DND-41 (cell line): ENCODE measurements at regions not wholly inside any gene's neighbourhood (a gene's known extent, or its start where the extent isn't known, plus 50 kb on each side); places are given as distances from the start of the nearest gene placed in this dataset.

Experiments
- ATAC-seq: fragments of 200-7000 bp; cut with Tn5 transposase; 3 replicates; pipeline ENCODE4 v1.9.1; 2021; ENCODE audit warnings: low read depth; ENCODE audit not compliant: insufficient read depth
- DNase-seq: peaks from one replicate; pipeline ENCODE4 v3.0.0-alpha.2; 2020
- H2AFZ ChIP-seq: 2 replicates; pipeline ENCODE4 v1.6.0; 2012; ENCODE audit warnings: low read depth, low read length
- H3K27ac ChIP-seq: 2 replicates; pipeline ENCODE4 v1.5.1; 2012; ENCODE audit warnings: low read length, inconsistent platforms
- H3K27me3 ChIP-seq: fragments of 200-600 bp; sonication (generic); 2 replicates; pipeline ENCODE4 v1.6.0; 2012; ENCODE audit warnings: low read length, mild to moderate bottlenecking, inconsistent platforms; ENCODE audit not compliant: insufficient read depth, poor library complexity
- H3K36me3 ChIP-seq: 2 replicates; pipeline ENCODE4 v1.5.1; 2012; ENCODE audit warnings: low read length, inconsistent platforms; ENCODE audit not compliant: insufficient read depth
- H3K4me1 ChIP-seq: 2 replicates; pipeline ENCODE4 v1.5.1; 2012; ENCODE audit warnings: mild to moderate bottlenecking, low read length; ENCODE audit not compliant: insufficient read depth
- H3K4me2 ChIP-seq: 2 replicates; pipeline ENCODE4 v1.6.0; 2012; ENCODE audit warnings: mild to moderate bottlenecking, moderate library complexity, low read length, inconsistent platforms; ENCODE audit not compliant: insufficient read depth
- H3K4me3 ChIP-seq, 2 experiments: fragments of 200-600 bp in 1 of 2; shearing (Covaris generic) in 1 of 2; 2 replicates each; pipeline ENCODE4 v1.5.1; 2012 to 2016; ENCODE audit warnings: inconsistent platforms in 2 of 2, low read length in 2 of 2, mild to moderate bottlenecking in 2 of 2, low read depth in 1 of 2, moderate library complexity in 1 of 2
- H3K79me2 ChIP-seq: 2 replicates; pipeline ENCODE4 v1.6.0; 2012; ENCODE audit warnings: low read length, inconsistent platforms; ENCODE audit not compliant: insufficient read depth
- H3K9ac ChIP-seq: 2 replicates; pipeline ENCODE4 v1.6.0; 2012; ENCODE audit warnings: low read depth, mild to moderate bottlenecking, inconsistent platforms, low read length, moderate library complexity
- H3K9me3 ChIP-seq: 2 replicates; pipeline ENCODE4 v1.5.1; 2012; ENCODE audit warnings: low read length, moderate library complexity, mild to moderate bottlenecking, inconsistent platforms; ENCODE audit not compliant: insufficient read depth, severe bottlenecking
- H4K20me1 ChIP-seq: 2 replicates; pipeline ENCODE4 v1.6.0; 2012; ENCODE audit warnings: low read length; ENCODE audit not compliant: insufficient read depth
- EZH2 ChIP-seq: IDR thresholded peaks from 3 replicates; pipeline ENCODE4 v1.6.1; 2012; ENCODE audit warnings: borderline replicate concordance, low read depth, mild to moderate bottlenecking, moderate library complexity, low read length, inconsistent platforms; ENCODE audit not compliant: severe bottlenecking
- TF ChIP-seq, protein P1 (sequence below): IDR thresholded peaks from 2 replicates; pipeline ENCODE4 v1.5.1; 2012; ENCODE audit warnings: borderline replicate concordance, low read length, moderate library complexity, mild to moderate bottlenecking; ENCODE audit not compliant: poor library complexity, severe bottlenecking; ENCODE audit errors: extremely low read depth

DNA sequence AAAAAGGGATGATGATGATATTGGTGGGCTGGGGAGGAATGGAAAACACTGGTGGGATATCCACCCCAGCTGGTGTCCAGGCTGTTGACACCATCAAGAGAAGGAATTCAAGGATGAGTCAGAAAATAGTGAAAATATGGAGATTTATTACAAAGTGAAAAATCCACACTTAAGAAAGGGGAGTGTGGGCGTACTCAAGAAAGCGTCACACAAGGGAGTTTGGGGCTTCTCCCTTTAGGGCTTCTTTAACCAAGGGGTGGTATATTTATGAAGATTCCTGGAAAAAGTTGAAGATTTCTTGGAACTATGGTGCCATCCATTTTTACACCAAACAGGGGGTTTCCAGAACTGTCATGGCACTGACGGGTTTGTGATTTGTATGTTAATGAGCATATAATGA is 63.1 kb upstream of the ARID2 start:
- Histone ChIP-seq H2AFZ (no peak overlapping the region), H3K9me3 (no peaks in the 10 kb centered on the region), H4K20me1 (no peaks in the 10 kb centered on the region), H3K27ac (peak overlapping the region; percentile 15; the same call in 1 of the 2 replicates), H3K9ac (no peak overlapping the region), H3K79me2 (no peaks in the 10 kb centered on the region), H3K4me3 (no peak overlapping the region), H3K27me3 (no peaks in the 10 kb centered on the region), H3K4me1 (peaks cover 73% of the 10 kb centered on the region), H3K36me3 (no peaks in the 10 kb centered on the region), H3K4me2 (no peak overlapping the region)
- DNase-seq (no peak), ATAC-seq (no peak)
- no peak for TF ChIP-seq EZH2
- TF ChIP-seq, protein P1, sequence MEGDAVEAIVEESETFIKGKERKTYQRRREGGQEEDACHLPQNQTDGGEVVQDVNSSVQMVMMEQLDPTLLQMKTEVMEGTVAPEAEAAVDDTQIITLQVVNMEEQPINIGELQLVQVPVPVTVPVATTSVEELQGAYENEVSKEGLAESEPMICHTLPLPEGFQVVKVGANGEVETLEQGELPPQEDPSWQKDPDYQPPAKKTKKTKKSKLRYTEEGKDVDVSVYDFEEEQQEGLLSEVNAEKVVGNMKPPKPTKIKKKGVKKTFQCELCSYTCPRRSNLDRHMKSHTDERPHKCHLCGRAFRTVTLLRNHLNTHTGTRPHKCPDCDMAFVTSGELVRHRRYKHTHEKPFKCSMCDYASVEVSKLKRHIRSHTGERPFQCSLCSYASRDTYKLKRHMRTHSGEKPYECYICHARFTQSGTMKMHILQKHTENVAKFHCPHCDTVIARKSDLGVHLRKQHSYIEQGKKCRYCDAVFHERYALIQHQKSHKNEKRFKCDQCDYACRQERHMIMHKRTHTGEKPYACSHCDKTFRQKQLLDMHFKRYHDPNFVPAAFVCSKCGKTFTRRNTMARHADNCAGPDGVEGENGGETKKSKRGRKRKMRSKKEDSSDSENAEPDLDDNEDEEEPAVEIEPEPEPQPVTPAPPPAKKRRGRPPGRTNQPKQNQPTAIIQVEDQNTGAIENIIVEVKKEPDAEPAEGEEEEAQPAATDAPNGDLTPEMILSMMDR = no peak

DNA sequence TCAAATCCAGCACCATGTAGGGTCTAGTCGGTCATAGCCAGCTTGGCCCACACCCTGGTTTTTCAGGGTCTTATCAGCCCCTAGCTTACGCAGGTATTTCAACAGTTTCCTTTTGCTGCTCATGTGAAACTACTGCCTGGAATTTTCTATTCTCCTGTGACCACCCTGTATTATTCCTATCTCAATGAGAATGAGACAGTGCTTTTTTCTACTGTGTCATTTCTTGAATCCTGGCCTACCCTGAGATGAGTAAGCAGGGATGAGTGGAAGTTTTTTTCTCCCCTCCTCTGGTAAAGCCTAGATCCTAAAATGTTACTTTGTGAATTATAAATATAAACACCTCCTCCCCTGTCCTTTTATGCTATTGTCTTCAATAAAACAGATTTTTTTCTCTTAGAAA is 62.7 kb upstream of the ARID2 start:
- Histone ChIP-seq H3K27ac (peak overlapping the region; percentile 15; the same call in 1 of the 2 replicates), H3K27me3 (no peaks in the 10 kb centered on the region), H4K20me1 (no peaks in the 10 kb centered on the region), H3K79me2 (no peaks in the 10 kb centered on the region), H3K9ac (no peak overlapping the region), H3K36me3 (no peaks in the 10 kb centered on the region), H3K4me3 (no peak overlapping the region), H3K9me3 (no peaks in the 10 kb centered on the region), H3K4me2 (no peak overlapping the region), H3K4me1 (peaks cover 73% of the 10 kb centered on the region), H2AFZ (no peak overlapping the region)
- TF ChIP-seq, protein P1 = no peak
- TF ChIP-seq EZH2 = no peak
- ATAC-seq (no peak), DNase-seq (no peak)

DNA sequence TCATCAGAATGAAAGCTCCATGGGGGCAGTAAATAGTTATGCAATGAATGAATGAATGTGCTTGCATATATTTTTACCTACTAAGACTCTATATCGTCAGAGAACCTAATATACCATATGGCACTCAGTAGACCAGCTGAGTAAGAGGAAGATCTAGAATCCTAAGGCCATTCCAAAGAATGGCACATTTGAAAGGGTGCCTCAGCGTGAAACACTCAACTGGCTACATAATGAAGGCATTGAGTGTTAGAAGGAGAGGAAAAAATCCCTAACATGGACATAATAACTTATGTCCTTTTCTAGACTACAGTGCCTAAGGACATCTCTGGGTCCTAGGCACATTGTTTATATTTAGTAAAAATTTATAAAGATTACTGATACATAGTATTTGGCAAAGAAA is 61.7 kb upstream of the ARID2 start:
- no peak for DNase-seq

More for the DNA sequence above, 61.7 kb upstream of the ARID2 start:
- Histone ChIP-seq H3K4me3 (no peak overlapping the region), H3K79me2 (no peaks in the 10 kb centered on the region), H3K27me3 (no peaks in the 10 kb centered on the region), H3K9me3 (no peaks in the 10 kb centered on the region), H3K36me3 (no peaks in the 10 kb centered on the region), H2AFZ (no peak overlapping the region), H3K9ac (no peak overlapping the region), H4K20me1 (no peaks in the 10 kb centered on the region), H3K27ac (peak overlapping the region; percentile 49; the same call in 1 of the 2 replicates), H3K4me1 (peaks cover 66% of the 10 kb centered on the region), H3K4me2 (no peak overlapping the region)
- TF ChIP-seq, protein P1 = no peak
- TF ChIP-seq EZH2 = no peak
- no peak for ATAC-seq
